AG09319 (cell line): ENCODE measurements at regions not wholly inside any gene's neighbourhood (a gene's known extent, or its start where the extent isn't known, plus 50 kb on each side); places are given as distances from the start of the nearest gene placed in this dataset.

ENCODE experiments used
- DNase-seq: peaks from one replicate; pipeline ENCODE4 v3.0.0-alpha.2; 2010; ENCODE audit warnings: low read depth; ENCODE audit errors: extremely low read depth
- TF ChIP-seq, protein P1 (sequence below): IDR thresholded peaks from 2 replicates; pipeline ENCODE4 v1.5.1; 2011; ENCODE audit warnings: low read depth, mild to moderate bottlenecking, inconsistent platforms, low read length, moderate library complexity

DNA sequence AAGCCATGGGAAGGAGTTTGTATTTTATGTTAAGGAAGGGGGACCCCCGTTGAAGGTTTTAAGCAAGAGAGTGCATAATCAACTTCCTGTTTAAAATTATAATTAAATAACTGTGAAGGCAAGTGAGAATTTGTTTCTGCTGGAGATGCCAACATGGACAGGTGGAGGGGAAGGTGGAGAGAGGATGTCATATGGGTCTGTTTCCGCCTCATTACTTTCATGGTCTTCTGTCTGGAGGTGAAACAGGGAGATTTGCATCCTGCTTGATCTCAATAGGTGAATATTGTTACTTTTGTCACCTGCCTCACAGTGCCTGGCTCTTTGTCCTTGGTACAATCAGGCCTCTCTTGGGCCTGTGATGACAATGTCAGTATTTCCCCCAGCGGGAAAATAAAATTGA is 300.6 kb upstream of the LMCD1 start:
- no peak for DNase-seq
- TF ChIP-seq, protein P1, sequence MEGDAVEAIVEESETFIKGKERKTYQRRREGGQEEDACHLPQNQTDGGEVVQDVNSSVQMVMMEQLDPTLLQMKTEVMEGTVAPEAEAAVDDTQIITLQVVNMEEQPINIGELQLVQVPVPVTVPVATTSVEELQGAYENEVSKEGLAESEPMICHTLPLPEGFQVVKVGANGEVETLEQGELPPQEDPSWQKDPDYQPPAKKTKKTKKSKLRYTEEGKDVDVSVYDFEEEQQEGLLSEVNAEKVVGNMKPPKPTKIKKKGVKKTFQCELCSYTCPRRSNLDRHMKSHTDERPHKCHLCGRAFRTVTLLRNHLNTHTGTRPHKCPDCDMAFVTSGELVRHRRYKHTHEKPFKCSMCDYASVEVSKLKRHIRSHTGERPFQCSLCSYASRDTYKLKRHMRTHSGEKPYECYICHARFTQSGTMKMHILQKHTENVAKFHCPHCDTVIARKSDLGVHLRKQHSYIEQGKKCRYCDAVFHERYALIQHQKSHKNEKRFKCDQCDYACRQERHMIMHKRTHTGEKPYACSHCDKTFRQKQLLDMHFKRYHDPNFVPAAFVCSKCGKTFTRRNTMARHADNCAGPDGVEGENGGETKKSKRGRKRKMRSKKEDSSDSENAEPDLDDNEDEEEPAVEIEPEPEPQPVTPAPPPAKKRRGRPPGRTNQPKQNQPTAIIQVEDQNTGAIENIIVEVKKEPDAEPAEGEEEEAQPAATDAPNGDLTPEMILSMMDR: no peak

DNA sequence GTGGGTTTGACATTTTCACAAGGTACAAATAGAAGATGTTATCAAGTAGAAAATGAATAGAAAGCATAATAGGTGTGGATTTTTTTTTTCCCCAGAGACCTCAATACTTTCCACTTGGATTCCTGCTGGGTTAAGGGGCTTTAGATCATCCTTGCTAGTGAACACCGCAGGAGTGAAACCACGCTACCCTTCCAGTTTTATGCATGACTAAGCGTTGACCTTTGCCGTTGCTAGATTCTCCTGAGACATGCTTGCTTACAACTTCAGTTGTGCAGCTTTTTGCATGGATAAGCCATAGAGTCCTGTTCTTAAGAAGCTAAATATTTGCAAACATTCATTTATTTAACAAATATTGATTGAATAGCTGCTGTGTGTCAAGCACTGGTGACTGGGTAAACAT is 299.7 kb upstream of the LMCD1 start:
- no peak for DNase-seq
- TF ChIP-seq, protein P1: no peak

DNA sequence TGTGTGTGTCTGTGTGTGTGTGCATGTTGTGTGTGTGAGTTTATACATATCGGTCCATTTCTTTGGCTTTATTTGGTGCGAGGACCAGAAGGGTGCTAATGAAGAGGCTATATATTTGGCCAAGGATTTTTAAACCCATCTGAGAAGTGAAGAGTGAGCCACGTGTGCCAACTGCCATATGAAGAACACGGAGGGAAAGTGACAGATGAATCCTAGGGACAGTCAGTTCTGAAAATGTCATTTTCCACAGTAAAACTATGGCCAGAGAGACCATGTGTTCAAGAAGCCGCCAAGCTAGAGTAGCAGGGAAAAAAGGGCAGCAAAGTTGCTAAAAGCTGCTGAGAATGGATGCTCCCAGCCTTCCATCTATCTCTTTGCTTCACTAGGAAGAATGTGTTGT is 297.3 kb upstream of the LMCD1 start:
- no peak for DNase-seq
- TF ChIP-seq, protein P1: no peak

DNA sequence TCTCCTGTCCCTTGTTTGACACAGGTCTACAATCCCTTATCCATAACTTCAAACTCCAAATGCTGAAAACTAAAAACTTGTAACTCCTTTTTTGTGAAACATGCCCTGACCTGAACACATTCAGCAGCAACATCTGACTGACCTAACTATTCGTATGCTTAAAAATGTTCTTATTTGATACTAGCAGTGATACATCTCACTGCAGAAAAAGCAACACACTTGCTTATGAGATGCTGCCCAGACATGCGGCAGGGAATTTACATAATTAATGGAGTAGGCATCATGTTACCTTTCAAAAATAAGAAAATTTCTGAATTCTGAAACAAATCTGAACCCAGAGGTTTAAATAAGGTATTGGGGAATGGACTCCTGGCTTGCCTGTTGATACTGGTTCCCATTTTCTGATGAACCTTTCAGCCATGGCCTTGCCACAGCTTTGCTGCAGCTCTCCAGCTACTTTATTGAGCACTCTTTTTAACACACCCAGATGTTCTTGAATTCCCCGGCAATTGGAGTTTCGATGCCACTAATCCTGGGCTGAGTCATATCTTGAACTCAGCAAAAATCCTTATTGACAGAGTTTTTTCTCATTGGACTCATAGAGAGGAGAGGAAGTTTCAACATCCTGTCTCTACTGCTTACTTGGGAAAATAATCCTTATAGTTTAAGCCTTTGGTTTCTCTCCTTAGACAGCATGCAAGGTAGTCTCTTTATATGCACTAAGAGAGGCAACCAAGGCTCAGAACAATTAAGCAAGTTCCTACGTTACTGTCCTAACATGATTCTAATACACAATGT is 296.6 kb upstream of the LMCD1 start:
- TF ChIP-seq, protein P1: no peak
- DNase-seq: peak; percentile 1

DNA sequence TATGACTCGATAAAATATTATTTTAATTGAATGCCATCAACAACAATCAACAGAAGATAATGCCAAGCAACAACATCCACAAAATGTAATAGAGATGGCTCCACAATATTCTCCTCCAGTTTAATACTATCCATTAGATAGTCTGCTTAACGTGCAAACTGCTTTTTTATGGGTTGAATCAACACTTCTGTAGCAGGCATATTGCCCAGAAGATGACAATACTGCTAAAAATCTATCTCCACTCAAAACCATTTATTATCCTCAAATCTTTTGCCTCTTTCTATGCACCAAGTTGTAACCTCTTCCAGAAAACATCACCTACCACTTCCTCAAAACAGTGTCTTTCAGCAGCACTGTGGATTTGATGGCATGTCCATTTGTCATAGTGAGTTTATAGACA is 295.7 kb upstream of the LMCD1 start:
- no peak for DNase-seq
- TF ChIP-seq, protein P1: no peak

DNA sequence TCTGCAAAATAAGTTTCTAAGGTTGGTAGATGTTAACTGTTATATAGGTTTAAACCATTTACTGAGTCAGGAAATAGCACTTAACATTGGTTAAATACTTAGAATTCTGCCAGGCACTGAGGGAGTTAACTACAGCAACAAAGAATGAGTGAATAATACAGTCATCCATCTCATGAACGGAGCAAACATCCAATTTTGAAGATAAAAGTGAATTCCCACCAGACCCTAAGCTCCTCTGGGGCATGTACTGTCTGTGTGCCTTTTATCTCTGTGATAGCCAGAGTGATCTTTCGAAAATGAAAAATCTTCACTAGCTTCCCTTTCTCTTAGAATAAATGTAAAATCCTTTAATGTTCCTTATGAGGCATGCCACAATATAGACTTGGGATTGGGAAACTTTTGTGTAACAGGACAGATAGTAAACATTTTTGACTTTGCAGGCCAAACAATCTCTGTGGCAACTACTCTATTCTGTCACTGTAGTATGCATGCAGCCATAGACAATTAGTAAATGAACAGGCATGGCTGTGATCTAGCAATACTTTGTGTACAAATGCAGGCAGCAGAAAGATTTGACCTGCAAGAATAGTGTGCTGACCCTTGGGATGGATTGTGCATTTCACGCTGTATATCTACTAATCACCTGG is 294.5 kb upstream of the LMCD1 start:
- TF ChIP-seq, protein P1: no peak

DNA sequence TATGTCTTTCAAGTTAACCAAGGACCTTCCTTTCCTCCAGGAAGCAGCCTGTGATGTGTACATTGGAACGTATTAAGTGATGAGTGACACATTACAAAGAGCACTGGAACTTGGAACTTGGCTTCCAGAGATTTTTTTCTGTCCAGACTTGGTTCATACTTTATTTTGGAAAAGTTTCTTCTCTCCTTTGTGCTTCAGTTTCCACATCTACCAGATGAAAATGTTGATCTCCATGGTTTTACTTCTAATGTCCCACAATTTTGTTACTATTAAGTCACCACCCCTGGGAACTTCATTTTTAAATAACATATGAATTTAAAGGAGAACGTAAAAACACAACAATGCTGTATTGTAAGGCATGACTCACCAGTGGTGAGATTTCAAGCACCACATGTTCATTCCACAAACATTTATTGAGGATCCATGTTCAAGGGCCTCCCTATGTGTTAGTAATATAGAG is 290.7 kb upstream of the LMCD1 start:
- TF ChIP-seq, protein P1: no peak
- no peak for DNase-seq

More for the DNA sequence above, 294.5 kb upstream of the LMCD1 start:
- DNase-seq: no peak
